ENCODE measurements at regions not wholly inside any gene's neighbourhood (a gene's known extent, or its start where the extent isn't known, plus 50 kb on each side); places are given as distances from the start of the nearest gene placed in this dataset.

- TF ChIP-seq CTCF (IDR thresholded peaks at IDR 0.05) = no peak
- no peak for TF ChIP-seq POLR2A (IDR thresholded peaks at IDR 0.05)
These were observed 287.4 kb upstream of the SNX7 start for GRCh38 chr1:98374098-98374497.

Data from body of pancreas (tissue), 4 donors.